ENCODE measurements at regions not wholly inside any gene's neighbourhood (a gene's known extent, or its start where the extent isn't known, plus 50 kb on each side); places are given as distances from the start of the nearest gene placed in this dataset.

GRCh38 chr6:134481966-134482365 is 164.1 kb upstream of the SGK1 start:
- TF ChIP-seq POLR2AphosphoS5 (IDR thresholded peaks at IDR 0.05), result no peak
- TF ChIP-seq, protein P1, sequence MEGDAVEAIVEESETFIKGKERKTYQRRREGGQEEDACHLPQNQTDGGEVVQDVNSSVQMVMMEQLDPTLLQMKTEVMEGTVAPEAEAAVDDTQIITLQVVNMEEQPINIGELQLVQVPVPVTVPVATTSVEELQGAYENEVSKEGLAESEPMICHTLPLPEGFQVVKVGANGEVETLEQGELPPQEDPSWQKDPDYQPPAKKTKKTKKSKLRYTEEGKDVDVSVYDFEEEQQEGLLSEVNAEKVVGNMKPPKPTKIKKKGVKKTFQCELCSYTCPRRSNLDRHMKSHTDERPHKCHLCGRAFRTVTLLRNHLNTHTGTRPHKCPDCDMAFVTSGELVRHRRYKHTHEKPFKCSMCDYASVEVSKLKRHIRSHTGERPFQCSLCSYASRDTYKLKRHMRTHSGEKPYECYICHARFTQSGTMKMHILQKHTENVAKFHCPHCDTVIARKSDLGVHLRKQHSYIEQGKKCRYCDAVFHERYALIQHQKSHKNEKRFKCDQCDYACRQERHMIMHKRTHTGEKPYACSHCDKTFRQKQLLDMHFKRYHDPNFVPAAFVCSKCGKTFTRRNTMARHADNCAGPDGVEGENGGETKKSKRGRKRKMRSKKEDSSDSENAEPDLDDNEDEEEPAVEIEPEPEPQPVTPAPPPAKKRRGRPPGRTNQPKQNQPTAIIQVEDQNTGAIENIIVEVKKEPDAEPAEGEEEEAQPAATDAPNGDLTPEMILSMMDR (IDR thresholded peaks at IDR 0.05), result no peak
- TF ChIP-seq POLR2A (IDR thresholded peaks at IDR 0.05), result no peak

Measured in prostate gland (tissue), 2 donors.